ENCODE measurements at regions not wholly inside any gene's neighbourhood (a gene's known extent, or its start where the extent isn't known, plus 50 kb on each side); places are given as distances from the start of the nearest gene placed in this dataset.
"Not testable (repeated sequence)": the region's sequence is repeated elsewhere in the genome, so short reads cannot be mapped to it uniquely, and the experiment has no call there.

- DNase-seq = no peak
Observed at GRCh38 chr2:172295677-172296076, 131.7 kb upstream of the ITGA6 start.

GRCh38 chr2:172296267-172297046 lies 130.9 kb upstream of the ITGA6 start:
- no peak for DNase-seq

GRCh38 chr2:172297531-172297930 lies 129.9 kb upstream of the ITGA6 start:
- no peak for DNase-seq

- no peak for DNase-seq
Observed at GRCh38 chr2:172297950-172298349, 129.4 kb upstream of the ITGA6 start.

GRCh38 chr2:172299741-172300140 lies 127.6 kb upstream of the ITGA6 start:
- no peak for DNase-seq

GRCh38 chr2:172300851-172301250 lies 126.5 kb upstream of the ITGA6 start:
- DNase-seq = no peak

- no peak for DNase-seq
Observed at GRCh38 chr2:172305066-172305465, 122.3 kb upstream of the ITGA6 start.

- no peak for DNase-seq
Observed at GRCh38 chr2:172307800-172308199, 119.6 kb upstream of the ITGA6 start.

GRCh38 chr2:172308253-172308935 lies 119.0 kb upstream of the ITGA6 start:
- DNase-seq = no peak

- no peak for DNase-seq
Observed at GRCh38 chr2:172311921-172312345, 115.5 kb upstream of the ITGA6 start.

- DNase-seq = no peak
Observed at GRCh38 chr2:172313715-172314341, 113.6 kb upstream of the ITGA6 start.

- DNase-seq = not testable (repeated sequence)
Observed at GRCh38 chr2:172315070-172315469, 112.3 kb upstream of the ITGA6 start.

- no peak for DNase-seq
Observed at GRCh38 chr2:172322049-172322448, 105.3 kb upstream of the ITGA6 start.

GRCh38 chr2:172323256-172323655 lies 104.1 kb upstream of the ITGA6 start:
- DNase-seq = no peak

- DNase-seq = no peak
Observed at GRCh38 chr2:172323861-172324597, 103.4 kb upstream of the ITGA6 start.

- no peak for DNase-seq
Observed at GRCh38 chr2:172326211-172326509, 101.2 kb upstream of the ITGA6 start.

GRCh38 chr2:172328103-172328841 lies 99.1 kb upstream of the ITGA6 start:
- DNase-seq = no peak

GRCh38 chr2:172329416-172329773 lies 98.0 kb upstream of the ITGA6 start:
- DNase-seq = no peak

GRCh38 chr2:172329774-172330671 lies 97.4 kb upstream of the ITGA6 start:
- DNase-seq = no peak

GRCh38 chr2:172332507-172332906 lies 94.9 kb upstream of the ITGA6 start:
- no peak for DNase-seq

- DNase-seq = no peak
Observed at GRCh38 chr2:172333235-172333977, 94.0 kb upstream of the ITGA6 start.
